Uterus (tissue), 3 donors: ENCODE measurements at regions not wholly inside any gene's neighbourhood (a gene's known extent, or its start where the extent isn't known, plus 50 kb on each side); places are given as distances from the start of the nearest gene placed in this dataset.

Experiments used
- DNase-seq, 2 donors: peaks; one replicate each; pipeline ENCODE4 v3.0.0-alpha.2; 2019 to 2020
- H3K27ac ChIP-seq, 2 donors: fragments of 200-600 bp; sonication (generic); 1 replicate in 1 of 2; 2 replicates in 1 of 2; pipeline ENCODE4 v1.5.1; 2016 to 2018
- H3K27me3 ChIP-seq, 2 donors: fragments of 200-600 bp; sonication (generic); one replicate each; pipeline ENCODE4 v1.5.1; 2018 to 2019; ENCODE audit warnings: control low read depth in 1 of 2
- H3K36me3 ChIP-seq, 2 donors: fragments of 200-600 bp; sonication (generic); one replicate each; pipeline ENCODE4 v1.5.1; 2019; ENCODE audit warnings: control low read depth in 1 of 2
- H3K4me1 ChIP-seq, 2 donors: fragments of 200-600 bp; sonication (generic); one replicate each; pipeline ENCODE4 v1.5.1; 2018 to 2019; ENCODE audit warnings: control low read depth in 1 of 2
- H3K4me3 ChIP-seq, 2 donors: fragments of 200-600 bp; sonication (generic); 1 replicate in 1 of 2; 2 replicates in 1 of 2; pipeline ENCODE4 v1.5.1; 2018 to 2019; ENCODE audit warnings: mild to moderate bottlenecking in 1 of 2
- H3K9me3 ChIP-seq, 2 donors: fragments of 200-600 bp; sonication (generic); one replicate each; pipeline ENCODE4 v1.5.1; 2019; ENCODE audit warnings: control low read depth in 1 of 2
- POLR2A ChIP-seq, 2 donors: fragments of 450-650 bp; IDR thresholded peaks; one replicate each; pipeline ENCODE4 v1.6.1; 2016; ENCODE audit warnings: antibody characterized with exemption in 2 of 2, mild to moderate bottlenecking in 1 of 2, moderate library complexity in 1 of 2
- intact Hi-C: fragments of 100-400 bp; cut with DNase I; formaldehyde crosslinking; loops from one replicate; pipeline ENCODE4 v1.15.1; 2023; ENCODE audit warnings: low total_unique reads
- TF ChIP-seq, protein P1 (sequence below), 4 experiments: fragments of 200-600 bp in 2 of 4; fragments of 450-650 bp in 2 of 4; sonication (generic) in 2 of 4; IDR thresholded peaks; one replicate each; pipeline ENCODE4 v1.5.1; 2016 to 2019; ENCODE audit warnings: antibody characterized with exemption in 4 of 4, mild to moderate bottlenecking in 2 of 4, moderate library complexity in 1 of 4
- donor health status: DM: yes; HTN: yes; CAD: no.

- no peak for TF ChIP-seq POLR2A (IDR thresholded peaks at IDR 0.05)
- TF ChIP-seq, protein P1, sequence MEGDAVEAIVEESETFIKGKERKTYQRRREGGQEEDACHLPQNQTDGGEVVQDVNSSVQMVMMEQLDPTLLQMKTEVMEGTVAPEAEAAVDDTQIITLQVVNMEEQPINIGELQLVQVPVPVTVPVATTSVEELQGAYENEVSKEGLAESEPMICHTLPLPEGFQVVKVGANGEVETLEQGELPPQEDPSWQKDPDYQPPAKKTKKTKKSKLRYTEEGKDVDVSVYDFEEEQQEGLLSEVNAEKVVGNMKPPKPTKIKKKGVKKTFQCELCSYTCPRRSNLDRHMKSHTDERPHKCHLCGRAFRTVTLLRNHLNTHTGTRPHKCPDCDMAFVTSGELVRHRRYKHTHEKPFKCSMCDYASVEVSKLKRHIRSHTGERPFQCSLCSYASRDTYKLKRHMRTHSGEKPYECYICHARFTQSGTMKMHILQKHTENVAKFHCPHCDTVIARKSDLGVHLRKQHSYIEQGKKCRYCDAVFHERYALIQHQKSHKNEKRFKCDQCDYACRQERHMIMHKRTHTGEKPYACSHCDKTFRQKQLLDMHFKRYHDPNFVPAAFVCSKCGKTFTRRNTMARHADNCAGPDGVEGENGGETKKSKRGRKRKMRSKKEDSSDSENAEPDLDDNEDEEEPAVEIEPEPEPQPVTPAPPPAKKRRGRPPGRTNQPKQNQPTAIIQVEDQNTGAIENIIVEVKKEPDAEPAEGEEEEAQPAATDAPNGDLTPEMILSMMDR (IDR thresholded peaks at IDR 0.05), result no peak
- Histone ChIP-seq H3K27me3 (no peaks in the 10 kb centered on the region), H3K4me3 (no peak overlapping the region), H3K4me1 (no peaks in the 10 kb centered on the region), H3K36me3 (no peaks in the 10 kb centered on the region), H3K27ac (peak overlapping the region in 1 of 2 donors; percentile 27), H3K9me3 (no peaks in the 10 kb centered on the region)
- no peak for DNase-seq
- intact Hi-C loops, result no loop called here
Measured at GRCh38 chr21:16624479-16625118, 888.2 kb upstream of the CXADR start.

GRCh38 chr21:16625491-16625890 is 887.4 kb upstream of the CXADR start:
- DNase-seq, result no peak
- Histone ChIP-seq H3K36me3 (no peaks in the 10 kb centered on the region), H3K4me3 (no peak overlapping the region), H3K27me3 (no peaks in the 10 kb centered on the region), H3K4me1 (no peaks in the 10 kb centered on the region), H3K27ac (no peak overlapping the region), H3K9me3 (no peaks in the 10 kb centered on the region)
- TF ChIP-seq POLR2A (IDR thresholded peaks at IDR 0.05), result no peak
- TF ChIP-seq, protein P1 (IDR thresholded peaks at IDR 0.05), result no peak
- intact Hi-C loops, result no loop called here

DNA sequence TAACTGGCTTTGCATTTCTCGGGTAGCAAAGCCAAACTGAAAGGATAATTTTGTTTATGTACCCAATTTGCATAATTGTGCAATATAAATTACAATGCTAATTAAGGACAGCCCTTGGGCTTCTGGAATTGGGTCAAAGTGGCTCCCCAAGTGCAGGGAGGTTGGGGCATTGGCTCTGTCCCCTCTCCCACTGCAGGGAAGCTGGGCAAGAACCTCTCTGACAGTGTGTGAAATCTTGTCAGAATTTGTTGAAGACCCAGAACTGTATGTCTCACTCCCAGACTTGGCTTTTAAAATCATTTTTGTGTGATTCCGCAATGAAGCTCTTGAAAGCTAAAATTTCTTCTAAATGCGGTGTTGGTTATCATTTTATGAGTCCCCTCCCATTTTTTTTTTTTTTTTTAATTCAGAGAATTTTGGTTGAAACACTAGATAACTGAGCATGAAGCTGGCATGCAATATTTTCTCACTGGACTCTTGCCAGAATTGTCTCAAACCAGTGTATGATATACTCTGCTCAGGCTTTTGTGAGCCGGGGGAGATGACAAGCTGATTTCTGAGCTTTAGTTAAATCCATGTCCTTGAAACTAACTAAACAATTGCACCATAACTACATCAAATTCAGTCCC is 878.9 kb upstream of the CXADR start:
- H3K4me3 ChIP-seq, result no peak overlapping the region
- peaks cover 0 to 5% of the 10 kb centered on the region in 2 donors for H3K4me1 ChIP-seq
- no peaks in the 10 kb centered on the region for H3K36me3 ChIP-seq
- intact Hi-C loops, result no loop called here
- H3K9me3 ChIP-seq, result no peaks in the 10 kb centered on the region
- H3K27me3 ChIP-seq, result no peaks in the 10 kb centered on the region
- peak in 1 of 2 donors; percentile 53 for DNase-seq
- TF ChIP-seq, protein P1 (IDR thresholded peaks at IDR 0.05), result no peak
- TF ChIP-seq POLR2A (IDR thresholded peaks at IDR 0.05), result no peak
- H3K27ac ChIP-seq, result peak overlapping the region; percentile 47 to 73

GRCh38 chr21:16634515-16634914 is 878.3 kb upstream of the CXADR start:
- no peak for DNase-seq
- peaks cover 0 to 5% of the 10 kb centered on the region in 2 donors for H3K4me1 ChIP-seq
- H3K9me3 ChIP-seq, result no peaks in the 10 kb centered on the region
- H3K36me3 ChIP-seq, result no peaks in the 10 kb centered on the region
- TF ChIP-seq, protein P1 (IDR thresholded peaks at IDR 0.05), result no peak
- TF ChIP-seq POLR2A (IDR thresholded peaks at IDR 0.05), result no peak
- H3K27me3 ChIP-seq, result no peaks in the 10 kb centered on the region
- H3K27ac ChIP-seq, result peak overlapping the region; percentile 47 to 73
- no peak overlapping the region for H3K4me3 ChIP-seq
- intact Hi-C loops, result no loop called here

GRCh38 chr21:16640297-16641027 is 872.4 kb upstream of the CXADR start:
- TF ChIP-seq, protein P1 (IDR thresholded peaks at IDR 0.05), result no peak
- no peak for TF ChIP-seq POLR2A (IDR thresholded peaks at IDR 0.05)
- no peak overlapping the region for H3K27ac ChIP-seq
- no peaks in the 10 kb centered on the region for H3K36me3 ChIP-seq
- intact Hi-C loops, result no loop called here
- H3K4me3 ChIP-seq, result no peak overlapping the region
- peaks cover 0 to 5% of the 10 kb centered on the region in 2 donors for H3K4me1 ChIP-seq
- DNase-seq, result no peak
- H3K27me3 ChIP-seq, result no peaks in the 10 kb centered on the region
- H3K9me3 ChIP-seq, result no peaks in the 10 kb centered on the region
